ENCODE measurements at regions not wholly inside any gene's neighbourhood (a gene's known extent, or its start where the extent isn't known, plus 50 kb on each side); places are given as distances from the start of the nearest gene placed in this dataset.

GRCh38 chr6:41451515-41452163, 94.5 kb upstream of the FOXP4 start:
- DNase-seq, result peak; percentile 89

GRCh38 chr6:41452763-41453162, 93.4 kb upstream of the FOXP4 start:
- DNase-seq, result no peak

GRCh38 chr6:41453244-41453643, 92.9 kb upstream of the FOXP4 start:
- no peak for DNase-seq

DNA sequence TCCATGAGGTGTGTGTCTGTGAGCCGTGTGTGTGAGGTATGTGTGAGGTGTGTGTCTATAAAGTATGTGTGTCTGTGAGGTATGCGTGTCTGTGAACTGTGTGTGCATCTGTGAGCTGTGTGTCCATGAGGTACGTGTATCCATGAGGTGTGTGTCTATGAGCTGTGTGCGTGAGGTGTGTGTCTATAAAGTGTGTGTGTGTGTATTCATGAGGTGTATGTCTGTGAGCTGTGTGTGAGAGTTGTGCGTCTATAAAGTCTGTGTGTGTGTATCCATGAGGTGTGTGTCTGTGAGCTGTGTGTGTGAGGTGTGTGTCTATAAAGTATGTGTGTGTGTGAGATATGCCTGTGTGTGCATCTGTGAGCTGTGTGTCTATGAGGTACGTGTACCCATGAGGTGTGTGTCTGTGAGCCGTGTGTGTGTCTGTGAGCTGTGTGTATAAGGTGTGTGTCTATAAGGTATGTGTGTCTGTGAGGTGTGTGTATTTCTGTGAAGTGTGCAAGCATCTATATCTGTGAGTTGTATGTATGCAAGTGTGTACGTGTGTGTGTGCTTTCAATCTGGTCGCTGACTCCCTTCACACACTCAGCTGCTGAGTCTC, 91.9 kb upstream of the FOXP4 start:
- DNase-seq, result no peak

- DNase-seq, result no peak
Observed at GRCh38 chr6:41455410-41455809, 90.8 kb upstream of the FOXP4 start.

- no peak for DNase-seq
Observed at GRCh38 chr6:41455818-41456217, 90.4 kb upstream of the FOXP4 start.

DNA sequence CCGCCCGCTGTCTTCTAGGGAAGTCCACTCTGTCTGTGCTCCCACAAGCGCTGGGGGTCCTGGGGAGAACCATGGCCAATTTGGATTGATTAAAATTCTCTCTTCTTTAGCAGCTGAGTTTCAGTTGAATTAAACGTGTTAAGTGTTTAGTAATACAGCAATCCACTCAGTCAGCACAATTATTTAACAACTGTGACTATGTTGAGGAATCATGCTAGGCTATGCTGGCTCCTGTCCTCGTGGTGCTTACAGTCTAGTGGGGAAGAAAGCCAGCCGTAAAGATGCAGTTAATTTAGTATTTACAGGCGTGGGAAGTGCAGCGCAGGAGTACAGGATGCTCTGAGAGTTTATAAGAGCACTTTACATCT, 88.9 kb upstream of the FOXP4 start:
- no peak for DNase-seq

DNA sequence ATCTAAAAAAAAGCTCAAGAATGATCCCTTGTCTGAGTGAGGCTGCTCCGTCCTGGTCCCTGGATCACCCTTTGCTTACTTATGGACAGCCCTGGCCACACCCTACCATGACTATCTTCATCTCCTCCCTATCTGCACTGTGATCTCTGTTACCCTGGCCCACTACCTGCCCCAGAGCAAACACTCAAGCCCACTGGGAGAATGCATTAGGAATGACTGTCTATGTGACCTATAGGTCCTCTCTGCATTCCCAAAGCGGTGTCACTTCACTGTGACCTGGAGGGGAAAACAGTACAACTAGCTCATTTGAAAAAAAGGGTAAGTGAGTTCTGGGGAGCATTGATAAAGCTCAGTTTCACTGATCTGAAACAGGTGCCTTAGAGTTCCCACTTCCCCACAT, 86.4 kb upstream of the FOXP4 start:
- no peak for DNase-seq

GRCh38 chr6:41460742-41461336, 85.3 kb upstream of the FOXP4 start:
- no peak for DNase-seq

DNA sequence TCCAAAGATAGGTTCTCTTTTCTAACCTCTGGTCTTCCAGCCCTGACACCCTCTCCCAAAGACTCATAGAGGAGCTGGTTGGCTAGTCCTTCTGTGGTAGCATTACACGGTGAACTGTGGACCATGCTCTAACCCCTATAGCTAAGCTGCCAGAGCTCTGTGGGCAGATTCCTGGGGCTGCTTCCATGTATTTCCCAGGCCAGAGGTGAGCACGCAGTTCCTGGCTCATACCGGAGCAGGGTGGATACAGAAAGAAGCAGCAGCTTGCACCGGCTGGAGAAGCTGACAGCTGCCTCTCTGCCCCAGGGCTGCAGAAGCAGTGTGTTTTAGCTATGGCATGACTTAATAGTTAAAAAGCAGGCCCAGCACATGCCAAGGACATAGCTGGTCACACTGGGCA, 84.1 kb upstream of the FOXP4 start:
- no peak for DNase-seq

GRCh38 chr6:41463062-41463930, 82.9 kb upstream of the FOXP4 start:
- DNase-seq, result no peak

DNA sequence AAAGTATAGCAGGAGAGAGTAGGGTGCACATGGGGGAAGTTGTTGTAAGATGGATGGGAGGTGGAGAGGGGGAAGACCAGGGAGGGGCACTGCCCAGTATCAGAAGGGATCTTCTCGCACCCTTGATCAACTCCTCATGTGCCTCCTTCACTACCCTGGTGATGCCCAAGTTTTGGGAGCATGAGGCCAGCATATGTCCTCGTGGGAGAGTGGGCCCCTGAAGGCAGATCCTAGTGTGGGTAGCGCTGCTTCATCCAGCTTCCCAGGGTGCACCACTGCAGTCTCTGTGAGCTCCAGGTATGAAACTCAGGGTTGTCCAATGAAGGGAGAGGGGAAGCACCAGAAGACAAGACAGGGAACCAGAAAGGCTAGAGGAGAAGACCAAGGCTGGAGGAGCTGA, 82.2 kb upstream of the FOXP4 start:
- no peak for DNase-seq

DNA sequence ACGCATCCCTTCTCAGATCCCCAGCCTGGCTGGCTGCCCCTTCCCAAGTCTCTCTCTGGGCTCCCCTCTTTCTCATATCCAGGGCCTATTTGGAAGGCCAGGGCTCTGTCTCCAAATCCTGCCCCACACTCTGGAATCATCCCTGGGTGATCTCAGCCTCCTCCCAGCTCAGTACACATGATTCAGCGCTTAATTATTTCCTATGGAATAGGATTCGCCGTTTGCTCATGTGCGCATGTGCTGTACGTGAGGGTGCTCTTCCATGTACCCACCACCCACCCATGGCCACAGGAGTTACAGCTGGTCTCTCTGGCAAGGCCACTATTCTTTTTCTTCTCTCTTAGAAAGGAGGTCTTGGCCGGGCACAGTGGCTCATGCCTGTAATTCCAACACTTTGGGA, 81.7 kb upstream of the FOXP4 start:
- no peak for DNase-seq

DNA sequence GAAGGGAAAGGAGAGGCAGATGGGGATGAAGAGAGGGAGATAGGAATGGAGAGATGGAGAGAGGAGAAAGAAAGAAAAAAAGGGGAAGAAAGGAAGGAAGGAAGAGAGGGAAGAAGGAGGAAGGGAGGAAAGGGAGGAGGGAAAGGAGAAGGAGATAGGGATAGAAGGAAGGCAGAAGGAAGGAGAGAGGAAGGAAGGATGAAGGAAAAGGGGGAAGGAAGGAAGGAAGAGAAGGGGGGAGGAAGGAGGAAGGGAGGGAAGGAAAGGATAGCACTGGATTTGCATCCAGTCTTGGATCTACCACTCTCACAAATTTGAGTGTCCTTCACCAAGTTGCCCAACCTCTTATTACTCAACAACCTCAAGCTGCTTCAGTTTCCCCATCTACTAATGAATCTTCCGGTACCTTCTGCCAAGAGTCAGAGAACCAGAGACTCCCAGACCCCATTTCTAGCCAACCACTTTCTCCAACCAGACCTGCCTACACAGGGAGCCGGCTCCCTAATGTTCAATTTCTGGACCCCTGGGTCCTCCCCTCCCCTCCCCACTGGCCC, 79.7 kb upstream of the FOXP4 start:
- no peak for DNase-seq

DNA sequence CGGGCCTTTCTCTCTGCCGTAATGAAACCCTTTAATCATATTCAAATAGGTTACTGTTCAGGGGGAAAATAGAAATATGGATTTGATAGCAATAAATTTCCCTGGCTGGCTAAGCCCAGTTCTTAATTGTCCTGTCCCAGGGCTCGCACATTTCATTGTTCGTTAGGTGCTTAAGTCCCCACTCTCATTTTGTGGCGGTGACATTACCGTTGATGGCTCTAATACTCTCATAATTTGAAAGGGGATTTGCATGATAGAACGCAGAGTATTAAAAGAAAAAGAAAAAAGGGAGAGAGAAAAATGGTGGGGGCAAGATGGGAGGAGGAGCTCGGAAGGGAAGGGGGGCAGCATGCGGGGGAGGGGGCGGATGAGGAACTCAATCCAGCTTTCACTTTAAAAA, 79.1 kb upstream of the FOXP4 start:
- no peak for DNase-seq

GRCh38 chr6:41467627-41468404, 78.4 kb upstream of the FOXP4 start:
- no peak for DNase-seq

GRCh38 chr6:41469156-41470028, 76.8 kb upstream of the FOXP4 start:
- DNase-seq, result no peak

DNA sequence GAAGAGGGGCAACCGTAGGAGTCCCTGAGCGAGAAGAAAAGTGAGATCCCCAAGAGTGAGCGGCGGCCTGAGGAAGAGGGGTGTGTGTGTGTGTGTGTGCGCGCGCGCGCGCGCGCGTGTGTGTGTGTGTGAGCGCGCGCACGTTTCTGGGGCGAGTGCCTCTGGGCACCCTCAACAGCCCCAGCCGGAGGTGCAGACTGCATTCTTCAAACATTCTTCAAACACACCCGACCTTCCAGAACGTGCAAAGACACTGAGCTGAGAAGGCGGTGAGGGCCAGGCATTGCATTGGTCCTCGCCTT, 76.2 kb upstream of the FOXP4 start:
- no peak for DNase-seq

GRCh38 chr6:41470331-41471063, 75.7 kb upstream of the FOXP4 start:
- no peak for DNase-seq

- no peak for DNase-seq
Observed at GRCh38 chr6:41471064-41471895, 74.9 kb upstream of the FOXP4 start.

All from skin of body (tissue), 1 donor.